ENCODE measurements at regions not wholly inside any gene's neighbourhood (a gene's known extent, or its start where the extent isn't known, plus 50 kb on each side); places are given as distances from the start of the nearest gene placed in this dataset.

GRCh38 chr3:190790185-190790584 lies 72.3 kb downstream of the GMNC start:
- Mint-ChIP-seq H3K27me3 (no peaks in the 10 kb centered on the region), H3K4me1 (ENCODE audit: low read depth) (no peaks in the 10 kb centered on the region), H3K36me3 (ENCODE audit: low read depth) (no peaks in the 10 kb centered on the region), H3K27ac (no peak overlapping the region), H3K9me3 (no peaks in the 10 kb centered on the region), H3K4me3 (no peak overlapping the region)
- intact Hi-C loops (cut with micrococcal nuclease): no loop called here

- Mint-ChIP-seq H3K27ac (no peak overlapping the region), H3K9me3 (no peaks in the 10 kb centered on the region), H3K4me3 (no peak overlapping the region), H3K4me1 (ENCODE audit: low read depth) (no peaks in the 10 kb centered on the region), H3K36me3 (ENCODE audit: low read depth) (no peaks in the 10 kb centered on the region), H3K27me3 (no peaks in the 10 kb centered on the region)
- intact Hi-C loops (cut with micrococcal nuclease): no loop called here
These were observed 75.6 kb downstream of the GMNC start for GRCh38 chr3:190786898-190787297.

GRCh38 chr3:190785047-190785446 lies 77.4 kb downstream of the GMNC start:
- no peak overlapping the region for H3K4me3 Mint-ChIP-seq
- no peaks in the 10 kb centered on the region for H3K4me1 Mint-ChIP-seq (ENCODE audit: low read depth)
- H3K27ac Mint-ChIP-seq: no peak overlapping the region
- H3K27me3 Mint-ChIP-seq: no peaks in the 10 kb centered on the region
- H3K36me3 Mint-ChIP-seq (ENCODE audit: low read depth): no peaks in the 10 kb centered on the region
- H3K9me3 Mint-ChIP-seq: no peaks in the 10 kb centered on the region
- intact Hi-C loops (cut with micrococcal nuclease): no loop called here

- no peaks in the 10 kb centered on the region for H3K27me3 Mint-ChIP-seq
- H3K36me3 Mint-ChIP-seq (ENCODE audit: low read depth): no peaks in the 10 kb centered on the region
- intact Hi-C loops (cut with micrococcal nuclease): no loop called here
- no peaks in the 10 kb centered on the region for H3K4me1 Mint-ChIP-seq (ENCODE audit: low read depth)
- H3K9me3 Mint-ChIP-seq: no peaks in the 10 kb centered on the region
- no peak overlapping the region for H3K27ac Mint-ChIP-seq
- H3K4me3 Mint-ChIP-seq: no peak overlapping the region
These were observed 82.0 kb downstream of the GMNC start for GRCh38 chr3:190780524-190780923.

GRCh38 chr3:190774633-190775032 lies 87.9 kb downstream of the GMNC start:
- intact Hi-C loops (cut with micrococcal nuclease): no loop called here
- H3K9me3 Mint-ChIP-seq: no peaks in the 10 kb centered on the region
- H3K27me3 Mint-ChIP-seq: no peaks in the 10 kb centered on the region
- no peaks in the 10 kb centered on the region for H3K4me1 Mint-ChIP-seq (ENCODE audit: low read depth)
- H3K36me3 Mint-ChIP-seq (ENCODE audit: low read depth): no peaks in the 10 kb centered on the region
- H3K4me3 Mint-ChIP-seq: no peak overlapping the region
- H3K27ac Mint-ChIP-seq: no peak overlapping the region

- Mint-ChIP-seq H3K4me3 (no peak overlapping the region), H3K27me3 (no peaks in the 10 kb centered on the region), H3K36me3 (ENCODE audit: low read depth) (no peaks in the 10 kb centered on the region), H3K27ac (no peak overlapping the region), H3K4me1 (ENCODE audit: low read depth) (no peaks in the 10 kb centered on the region), H3K9me3 (no peaks in the 10 kb centered on the region)
- intact Hi-C loops (cut with micrococcal nuclease): no loop called here
These were observed 88.5 kb downstream of the GMNC start for GRCh38 chr3:190773948-190774347.

GRCh38 chr3:190772831-190773230 lies 89.7 kb downstream of the GMNC start:
- H3K27ac Mint-ChIP-seq: no peak overlapping the region
- H3K4me3 Mint-ChIP-seq: no peak overlapping the region
- no peaks in the 10 kb centered on the region for H3K27me3 Mint-ChIP-seq
- H3K9me3 Mint-ChIP-seq: no peaks in the 10 kb centered on the region
- intact Hi-C loops (cut with micrococcal nuclease): no loop called here
- no peaks in the 10 kb centered on the region for H3K4me1 Mint-ChIP-seq (ENCODE audit: low read depth)
- no peaks in the 10 kb centered on the region for H3K36me3 Mint-ChIP-seq (ENCODE audit: low read depth)

GRCh38 chr3:190768891-190769290 lies 93.6 kb downstream of the GMNC start:
- no peaks in the 10 kb centered on the region for H3K4me1 Mint-ChIP-seq (ENCODE audit: low read depth)
- no peaks in the 10 kb centered on the region for H3K36me3 Mint-ChIP-seq (ENCODE audit: low read depth)
- no peak overlapping the region for H3K27ac Mint-ChIP-seq
- H3K27me3 Mint-ChIP-seq: no peaks in the 10 kb centered on the region
- no peaks in the 10 kb centered on the region for H3K9me3 Mint-ChIP-seq
- H3K4me3 Mint-ChIP-seq: no peak overlapping the region
- intact Hi-C loops (cut with micrococcal nuclease): no loop called here

GRCh38 chr3:190767851-190768250 lies 94.6 kb downstream of the GMNC start:
- no peak overlapping the region for H3K4me3 Mint-ChIP-seq
- H3K36me3 Mint-ChIP-seq (ENCODE audit: low read depth): no peaks in the 10 kb centered on the region
- no peaks in the 10 kb centered on the region for H3K4me1 Mint-ChIP-seq (ENCODE audit: low read depth)
- H3K9me3 Mint-ChIP-seq: no peaks in the 10 kb centered on the region
- no peak overlapping the region for H3K27ac Mint-ChIP-seq
- no peaks in the 10 kb centered on the region for H3K27me3 Mint-ChIP-seq
- intact Hi-C loops (cut with micrococcal nuclease): no loop called here

- H3K27me3 Mint-ChIP-seq: no peaks in the 10 kb centered on the region
These were observed 98.0 kb downstream of the GMNC start for GRCh38 chr3:190764231-190765134.

GRCh38 chr3:190762801-190763200 lies 99.7 kb downstream of the GMNC start:
- no peaks in the 10 kb centered on the region for H3K36me3 Mint-ChIP-seq (ENCODE audit: low read depth)
- H3K27ac Mint-ChIP-seq: no peak overlapping the region
- H3K4me1 Mint-ChIP-seq (ENCODE audit: low read depth): no peaks in the 10 kb centered on the region
- no peaks in the 10 kb centered on the region for H3K27me3 Mint-ChIP-seq
- intact Hi-C loops (cut with micrococcal nuclease): no loop called here
- H3K4me3 Mint-ChIP-seq: no peak overlapping the region
- no peaks in the 10 kb centered on the region for H3K9me3 Mint-ChIP-seq

More at GRCh38 chr3:190764231-190765134, 98.0 kb downstream of the GMNC start:
- intact Hi-C loops (cut with micrococcal nuclease): no loop called here
- Mint-ChIP-seq H3K27ac (no peak overlapping the region), H3K36me3 (ENCODE audit: low read depth) (no peaks in the 10 kb centered on the region), H3K4me3 (no peak overlapping the region), H3K4me1 (ENCODE audit: low read depth) (no peaks in the 10 kb centered on the region), H3K9me3 (no peaks in the 10 kb centered on the region)

GRCh38 chr3:190747571-190747970 lies 114.9 kb downstream of the GMNC start:
- Mint-ChIP-seq H3K27me3 (no peaks in the 10 kb centered on the region), H3K4me1 (ENCODE audit: low read depth) (no peaks in the 10 kb centered on the region), H3K36me3 (ENCODE audit: low read depth) (no peaks in the 10 kb centered on the region), H3K27ac (no peak overlapping the region), H3K9me3 (no peaks in the 10 kb centered on the region), H3K4me3 (no peak overlapping the region)
- intact Hi-C loops (cut with micrococcal nuclease): no loop called here

GRCh38 chr3:190746986-190747385 lies 115.5 kb downstream of the GMNC start:
- Mint-ChIP-seq H3K36me3 (ENCODE audit: low read depth) (no peaks in the 10 kb centered on the region), H3K27me3 (no peaks in the 10 kb centered on the region), H3K4me3 (no peak overlapping the region), H3K9me3 (no peaks in the 10 kb centered on the region), H3K27ac (no peak overlapping the region), H3K4me1 (ENCODE audit: low read depth) (no peaks in the 10 kb centered on the region)
- intact Hi-C loops (cut with micrococcal nuclease): no loop called here

- H3K36me3 Mint-ChIP-seq (ENCODE audit: low read depth): no peaks in the 10 kb centered on the region
- peaks cover 2% of the 10 kb centered on the region for H3K27me3 Mint-ChIP-seq
- no peak overlapping the region for H3K4me3 Mint-ChIP-seq
- intact Hi-C loops (cut with micrococcal nuclease): no loop called here
- H3K9me3 Mint-ChIP-seq: no peaks in the 10 kb centered on the region
- no peaks in the 10 kb centered on the region for H3K4me1 Mint-ChIP-seq (ENCODE audit: low read depth)
- no peak overlapping the region for H3K27ac Mint-ChIP-seq
These were observed 116.0 kb downstream of the GMNC start for GRCh38 chr3:190746531-190746930.

GRCh38 chr3:190741788-190742187 lies 120.7 kb downstream of the GMNC start:
- no peak overlapping the region for H3K4me3 Mint-ChIP-seq
- no peaks in the 10 kb centered on the region for H3K9me3 Mint-ChIP-seq
- H3K27ac Mint-ChIP-seq: no peak overlapping the region
- H3K36me3 Mint-ChIP-seq (ENCODE audit: low read depth): no peaks in the 10 kb centered on the region
- H3K27me3 Mint-ChIP-seq: peaks cover 2% of the 10 kb centered on the region
- H3K4me1 Mint-ChIP-seq (ENCODE audit: low read depth): no peaks in the 10 kb centered on the region
- intact Hi-C loops (cut with micrococcal nuclease): no loop called here
